K562 (cell line): ENCODE measurements at regions not wholly inside any gene's neighbourhood (a gene's known extent, or its start where the extent isn't known, plus 50 kb on each side); places are given as distances from the start of the nearest gene placed in this dataset.

Experiments
- ATAC-seq: fragments of 200-7000 bp; cut with Tn5 transposase; 3 replicates; pipeline ENCODE4 v1.9.1; 2020; ENCODE audit warnings: moderate library complexity
- BruUV-seq: library from RNA; stranded (reverse); fragments of 400-500 nt; replicated peaks from 2 replicates; lab custom pipeline; 2021; lab: Mats Ljungman, UMichigan
- CTCF ChIA-PET: fragments of 300-600 bp; formaldehyde crosslinking; extraction: SDS; loops from one replicate; lab custom pipeline; 2021; ENCODE audit warnings: low intra/inter-chr PET ratio; lab: Yijun Ruan, JAX
- POLR2A ChIA-PET: fragments of 300-600, 350-650 bp; sonication (Branson Sonifier 250); formaldehyde crosslinking; extraction: SDS; loops from one replicate; lab custom pipeline; 2021; ENCODE audit warnings: antibody characterized with exemption, inconsistent platforms; lab: Yijun Ruan, JAX
- DNase-seq, 4 experiments: peaks; one replicate each; pipeline versions ENCODE4 v3.0.0 to v3.0.0-alpha.2; 2011 to 2018; ENCODE audit warnings: low spot score in 3 of 4, mixed read lengths in 3 of 4; ENCODE audit errors: extremely low read depth in 1 of 4
- FAIRE-seq: peaks from 2 replicates; lab custom pipeline; 2011; peaks lifted over from hg19 to GRCh38; lab: Jason Lieb, UNC
- H2AFZ ChIP-seq: 2 replicates; pipeline ENCODE4 v1.6.0; 2011; ENCODE audit warnings: low read depth, low read length, control low read depth, inconsistent platforms
- H3K27ac ChIP-seq: fragments of 200-600 bp; 3 replicates; pipeline ENCODE4 v1.8.0; 2011; ENCODE audit warnings: low read depth, mild to moderate bottlenecking, control low read depth, inconsistent platforms, low read length, moderate library complexity, mixed read lengths; ENCODE audit errors: extremely low read depth
- H3K27me3 ChIP-seq, 2 experiments: fragments of 300-600 bp in 1 of 2; 2 replicates in 1 of 2; 3 replicates in 1 of 2; pipeline versions ENCODE4 v1.6.0 to v1.8.0; 2011; ENCODE audit warnings: inconsistent platforms in 2 of 2, low read length in 2 of 2, mild to moderate bottlenecking in 1 of 2, mixed read lengths in 1 of 2, moderate library complexity in 1 of 2; ENCODE audit not compliant: control insufficient read depth in 2 of 2, insufficient read depth in 2 of 2
- H3K36me3 ChIP-seq: fragments of 300-600 bp; 3 replicates; pipeline ENCODE4 v1.8.0; 2011; ENCODE audit warnings: mild to moderate bottlenecking, low read length, inconsistent platforms; ENCODE audit not compliant: control insufficient read depth, insufficient read depth
- H3K4me1 ChIP-seq, 2 experiments: fragments of 200-600 bp in 1 of 2; replicated peaks in 1 of 2; 2 replicates in 1 of 2; 3 replicates in 1 of 2; pipeline versions ENCODE4 v1.5.1 to v1.8.0; 2011; ENCODE audit warnings: inconsistent platforms in 2 of 2, low read length in 2 of 2, mild to moderate bottlenecking in 1 of 2, mixed read lengths in 1 of 2, moderate library complexity in 1 of 2; ENCODE audit not compliant: control insufficient read depth in 2 of 2, insufficient read depth in 2 of 2
- H3K4me2 ChIP-seq: 2 replicates; pipeline ENCODE4 v1.6.1; 2011; ENCODE audit warnings: low read length, control low read depth, inconsistent platforms, mixed read lengths; ENCODE audit not compliant: insufficient read depth
- H3K4me3 ChIP-seq: fragments of 200-600 bp; sonication (generic), shearing (Covaris generic); 2 replicates; pipeline ENCODE4 v1.5.1; 2016; ENCODE audit warnings: control low read depth, inconsistent platforms
- H3K79me2 ChIP-seq: fragments of 200-600 bp; 3 replicates; pipeline ENCODE4 v1.8.0; 2011; ENCODE audit warnings: low read length, inconsistent platforms; ENCODE audit not compliant: control insufficient read depth, insufficient read depth
- H3K9ac ChIP-seq, 2 experiments: 2 replicates each; pipeline versions ENCODE4 v1.6.0 to v1.6.1; 2011; ENCODE audit warnings: low read depth in 2 of 2, low read length in 2 of 2, control low read depth in 1 of 2, inconsistent platforms in 1 of 2, mild to moderate bottlenecking in 1 of 2, mixed read lengths in 1 of 2; ENCODE audit not compliant: insufficient read depth in 1 of 2
- H3K9me1 ChIP-seq: one replicate; pipeline ENCODE4 v1.6.0; 2011; ENCODE audit warnings: inconsistent platforms, mild to moderate bottlenecking, low read length, moderate library complexity; ENCODE audit not compliant: control insufficient read depth, insufficient read depth
- H3K9me3 ChIP-seq: replicated peaks from 2 replicates; pipeline ENCODE4 v1.5.1; 2011; ENCODE audit warnings: low read depth, low read length, inconsistent platforms; ENCODE audit not compliant: control insufficient read depth, insufficient read depth
- H4K20me1 ChIP-seq: replicated peaks from 2 replicates; pipeline ENCODE4 v1.6.1; 2011; ENCODE audit warnings: low read length, inconsistent platforms, mixed read lengths; ENCODE audit not compliant: control insufficient read depth, insufficient read depth
- CCNT2 ChIP-seq: IDR thresholded peaks from 2 replicates; pipeline ENCODE4 v1.6.1; 2011; ENCODE audit warnings: borderline replicate concordance, low read depth, mild to moderate bottlenecking, moderate library complexity, mixed read lengths, low read length; ENCODE audit not compliant: insufficient read length; ENCODE audit errors: extremely low read depth
- CHAMP1 ChIP-seq: fragments of 450-650 bp; IDR thresholded peaks from 2 replicates; pipeline ENCODE4 v1.6.1; 2016; ENCODE audit warnings: mild to moderate bottlenecking
- ETV6 ChIP-seq, 3 experiments: fragments of 150-350 bp in 1 of 3; sonication (generic) in 1 of 3; formaldehyde crosslinking in 1 of 3; IDR thresholded peaks; 2 replicates each; pipeline versions ENCODE4 v1.6.1 to v1.8.0; 2014 to 2022; ENCODE audit warnings: borderline replicate concordance in 2 of 3, low read depth in 2 of 3, antibody characterized with exemption in 1 of 3, low read length in 1 of 3, mild to moderate bottlenecking in 1 of 3, missing genetic modification reagents in 1 of 3
- NFRKB ChIP-seq: fragments of 450-650 bp; IDR thresholded peaks from 2 replicates; pipeline ENCODE4 v1.6.1; 2016; ENCODE audit warnings: low read depth
- PREB ChIP-seq: sonication (generic); formaldehyde crosslinking; IDR thresholded peaks from 2 replicates; pipeline ENCODE4 v1.8.1; 2023; ENCODE audit warnings: mild to moderate bottlenecking, missing genetic modification reagents
- TRIM25 ChIP-seq: fragments of 450-650 bp; IDR thresholded peaks from 2 replicates; pipeline ENCODE4 v1.7.0; 2016; ENCODE audit warnings: borderline replicate concordance
- ZBTB11 ChIP-seq, 3 experiments: fragments of 200-800 bp in 1 of 3; fragments of 250-450 bp in 1 of 3; fragments of 450-650 bp in 1 of 3; sonication (Bioruptor Pico) in 1 of 3; sonication (Bioruptor generic) in 1 of 3; formaldehyde crosslinking in 1 of 3; IDR thresholded peaks; 2 replicates each; pipeline versions ENCODE4 v1.6.1 to v1.8.0; 2016 to 2022; ENCODE audit warnings: mild to moderate bottlenecking in 2 of 3, missing genetic modification characterization in 2 of 3, missing compliant biosample characterization in 1 of 3, moderate library complexity in 1 of 3
- ZFP30 ChIP-seq: fragments of 250-450 bp; sonication (Bioruptor Pico); IDR thresholded peaks from 2 replicates; pipeline ENCODE4 v1.8.0; 2022; ENCODE audit warnings: moderate library complexity, mild to moderate bottlenecking, inconsistent platforms, borderline replicate concordance
- ZFPM2 ChIP-seq: fragments of 250-450 bp; sonication (Bioruptor Pico); IDR thresholded peaks from 2 replicates; pipeline ENCODE4 v1.5.1; 2022; ENCODE audit warnings: mild to moderate bottlenecking
- ZNF354B ChIP-seq: fragments of 250-450 bp; sonication (Bioruptor Pico); IDR thresholded peaks from 2 replicates; pipeline ENCODE4 v1.4.0; 2020
- WGBS: fragments of 100-300 bp; shearing (Covaris generic); methylation state at CpG from one replicate; pipeline ENCODE4 v1.1.6; 2016; ENCODE audit warnings: low coverage, mixed read lengths; ENCODE audit not compliant: insufficient coverage; ENCODE audit errors: missing lambda C conversion rate; 5-methylcytosine and 5-hydroxymethylcytosine counted together
- in situ Hi-C: fragments of 300-500 bp; cut with MboI; formaldehyde crosslinking; loops from 4 replicates; pipeline ENCODE4 v1.15.0; 2018; ENCODE audit warnings: inconsistent platforms, mixed read lengths
- intact Hi-C: fragments of 100-400 bp; cut with micrococcal nuclease; formaldehyde crosslinking; loops from 2 replicates; pipeline ENCODE4 v1.14.2; 2022

- Histone ChIP-seq H3K4me1 (peaks cover 8 to 41% of the 10 kb centered on the region in 2 experiments), H3K36me3 (no peaks in the 10 kb centered on the region), H3K9me3 (no peaks in the 10 kb centered on the region; the same call in 1 of the 2 replicates), H3K4me3 (no peak overlapping the region), H3K4me2 (peak overlapping the region; percentile 56), H3K27ac (peak overlapping the region; percentile 66), H3K9me1 (no peaks in the 10 kb centered on the region), H3K9ac (peak overlapping the region in 1 of 2 experiments; percentile 32; a peak in 2 of 4 replicates), H4K20me1 (no peaks in the 10 kb centered on the region), H3K27me3 (no peaks in the 10 kb centered on the region), H3K79me2 (peaks cover 19% of the 10 kb centered on the region), H2AFZ (peak overlapping the region; percentile 44)
- FAIRE-seq: peak; percentile 90
- intact Hi-C loops (loop anchor here (2.0 kb wide), 1 partner anchor 15 kb away; no protein-coding TSS in a partner anchor), in situ Hi-C loops (no loop called here)
- ATAC-seq: peak; percentile 86
- WGBS: 4% methylated on average over 9 of the region's 9 CpGs
- ChIA-PET POLR2A (interaction anchor here (0.9 to 1.4 kb wide), 5 partner anchors 9 to 155 kb away, joined by 3 to 15 read pairs (median 4); no protein-coding TSS in a partner anchor), CTCF (no interaction called here)
- DNase-seq: peak; percentile 35 to 84 (median 60)
- TSS peak; percentile 82 for BruUV-seq
- no peak for TF ChIP-seq ZFPM2
- no peak for TF ChIP-seq PREB (CRISPR knock-in tag)
- 0 out of 2 replicates have a peak, but pooled peaks have one; percentile 22 for TF ChIP-seq CHAMP1
- TF ChIP-seq ZNF354B: no peak
- 0 out of 6 replicates have a peak, but pooled peaks of 1 of the 3 experiments have one; percentile 30 for TF ChIP-seq ZBTB11 (CRISPR knock-in tag; IDR thresholded peaks at IDR 0.05)
- TF ChIP-seq NFRKB: peak; percentile 28; the same call in 1 of the 2 replicates
- no peak for TF ChIP-seq ZFP30
- TF ChIP-seq ETV6 (IDR thresholded peaks at IDR 0.05; ENCODE audit: borderline replicate concordance in 1 of 2, low read depth in 2 of 2, low read length in 1 of 2): peak in 1 of 2 experiments; percentile 56; a peak in 2 of 4 replicates
- TF ChIP-seq ETV6 (CRISPR knock-in tag; IDR thresholded peaks at IDR 0.05; ENCODE audit: borderline replicate concordance): no peak
- peak; percentile 79 for TF ChIP-seq CCNT2
- TF ChIP-seq TRIM25: no peak
These were observed 176.4 kb upstream of the KAZN start for GRCh38 chr1:14421977-14422609.
